ENCODE measurements at regions not wholly inside any gene's neighbourhood (a gene's known extent, or its start where the extent isn't known, plus 50 kb on each side); places are given as distances from the start of the nearest gene placed in this dataset.

- no peak for TF ChIP-seq POLR2A (IDR thresholded peaks at IDR 0.05)
- TF ChIP-seq POLR2AphosphoS5 (IDR thresholded peaks at IDR 0.05), result no peak
- TF ChIP-seq CTCF (IDR thresholded peaks at IDR 0.05), result no peak
Observed at GRCh38 chr4:106738121-106738520, 298.0 kb downstream of the DKK2 start.

Measured in upper lobe of left lung (tissue), 4 donors.